HepG2 (cell line): ENCODE measurements at regions not wholly inside any gene's neighbourhood (a gene's known extent, or its start where the extent isn't known, plus 50 kb on each side); places are given as distances from the start of the nearest gene placed in this dataset.

Experiments
- ATRX ChIP-seq: sonication (generic); formaldehyde crosslinking; IDR thresholded peaks from 2 replicates; pipeline ENCODE4 v1.4.0; 2020; ENCODE audit warnings: missing genetic modification reagents, borderline replicate concordance
- CBX5 ChIP-seq: sonication (generic); formaldehyde crosslinking; IDR thresholded peaks from 2 replicates; pipeline ENCODE4 v1.4.0; 2020; ENCODE audit warnings: missing genetic modification reagents, borderline replicate concordance
- GATAD2A ChIP-seq: IDR thresholded peaks from 2 replicates; pipeline ENCODE4 v1.6.1; 2016
- HMG20A ChIP-seq: IDR thresholded peaks from 2 replicates; pipeline ENCODE4 v1.6.1; 2016; ENCODE audit warnings: borderline replicate concordance
- HNF4G ChIP-seq, 2 experiments: sonication (generic) in 1 of 2; formaldehyde crosslinking in 1 of 2; IDR thresholded peaks; 2 replicates each; pipeline versions ENCODE4 v1.4.0 to v1.6.1; 2011 to 2020; ENCODE audit warnings: borderline replicate concordance in 2 of 2, low read depth in 2 of 2, mild to moderate bottlenecking in 2 of 2, low read length in 1 of 2, missing genetic modification reagents in 1 of 2, moderate library complexity in 1 of 2
- IRF2 ChIP-seq: IDR thresholded peaks from 2 replicates; pipeline ENCODE4 v1.6.1; 2018; ENCODE audit warnings: missing genetic modification reagents, missing compliant biosample characterization
- IRX3 ChIP-seq: sonication (generic); formaldehyde crosslinking; IDR thresholded peaks from 2 replicates; pipeline ENCODE4 v1.8.1; 2023; ENCODE audit warnings: mild to moderate bottlenecking, low read depth, missing genetic modification reagents, borderline replicate concordance
- NCOR1 ChIP-seq: fragments of 200-600 bp; sonication (generic); IDR thresholded peaks from 2 replicates; pipeline ENCODE4 v1.7.0; 2017; ENCODE audit warnings: antibody characterized with exemption, low read length, borderline replicate concordance
- NR2F6 ChIP-seq, 2 experiments: IDR thresholded peaks; 2 replicates each; pipeline ENCODE4 v1.6.1; 2016; ENCODE audit warnings: antibody characterized with exemption in 1 of 2, mild to moderate bottlenecking in 1 of 2
- RARA ChIP-seq: IDR thresholded peaks from 2 replicates; pipeline ENCODE4 v1.6.1; 2016; ENCODE audit warnings: missing genetic modification reagents, missing compliant biosample characterization
- SOX13 ChIP-seq, 3 experiments: fragments of 450-650 bp in 1 of 3; sonication (generic) in 1 of 3; formaldehyde crosslinking in 1 of 3; IDR thresholded peaks in 2 of 3; conservative IDR thresholded peaks in 1 of 3; 2 replicates each; pipeline versions ENCODE4 v1.5.0 to v1.6.1; 2016 to 2020; ENCODE audit warnings: antibody characterized with exemption in 1 of 3, mild to moderate bottlenecking in 1 of 3, missing compliant biosample characterization in 1 of 3, missing genetic modification reagents in 1 of 3, moderate library complexity in 1 of 3
- TAF1 ChIP-seq: sonication (generic); formaldehyde crosslinking; IDR thresholded peaks from 2 replicates; pipeline ENCODE4 v1.4.0; 2020; ENCODE audit warnings: missing genetic modification reagents
- TBX2 ChIP-seq: sonication (generic); formaldehyde crosslinking; IDR thresholded peaks from 2 replicates; pipeline ENCODE4 v1.5.0; 2020; ENCODE audit warnings: missing genetic modification reagents, mild to moderate bottlenecking, borderline replicate concordance
- ZNF737 ChIP-seq: sonication (generic); formaldehyde crosslinking; IDR thresholded peaks from 2 replicates; pipeline ENCODE4 v1.5.0; 2020; ENCODE audit warnings: missing genetic modification reagents, mild to moderate bottlenecking, borderline replicate concordance
- TF ChIP-seq, protein P1 (sequence below): sonication (generic); formaldehyde crosslinking; IDR thresholded peaks from 2 replicates; pipeline ENCODE4 v1.9.0; 2022; ENCODE audit warnings: missing genetic modification reagents, mild to moderate bottlenecking, borderline replicate concordance
- TF ChIP-seq, protein P2 (sequence below): sonication (generic); formaldehyde crosslinking; IDR thresholded peaks from 2 replicates; pipeline ENCODE4 v1.5.0; 2020; ENCODE audit warnings: missing genetic modification reagents

DNA sequence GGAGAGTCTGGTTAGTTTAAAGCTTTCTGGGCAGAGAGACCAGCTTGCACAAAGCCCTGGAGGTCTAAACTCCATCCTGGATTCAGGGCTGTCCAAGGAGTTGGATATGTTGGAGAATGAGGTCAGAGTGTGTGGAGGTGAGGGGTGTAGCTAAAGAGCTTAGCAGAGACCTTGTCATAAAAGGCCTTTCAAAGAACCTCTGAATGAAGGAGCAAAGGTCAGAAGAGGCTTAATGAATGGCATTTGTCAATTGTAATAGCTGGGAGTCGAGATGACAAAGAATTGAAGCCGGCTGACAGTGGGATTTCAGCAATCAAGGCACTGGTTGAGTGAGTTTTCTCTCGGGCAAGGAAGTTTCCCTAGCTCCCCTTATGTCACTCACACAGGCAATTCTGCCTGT lies 202.6 kb downstream of the PDCD6IP start (continued):
- TF ChIP-seq IRX3 (CRISPR knock-in tag) (no peak), SOX13 (IDR thresholded peaks at IDR 0.05) (no peak), SOX13 (CRISPR knock-in tag; conservative IDR thresholded peaks at IDR 0.05 in 1 of 2, IDR thresholded peaks at IDR 0.05 in 1 of 2) (peak in 1 of 2 experiments; percentile 84; a peak in 2 of 4 replicates), NR2F6 (IDR thresholded peaks at IDR 0.05) (0 out of 2 replicates have a peak, but pooled peaks have one; percentile 39), NR2F6 (CRISPR knock-in tag; IDR thresholded peaks at IDR 0.05) (peak; percentile 58; the same call in 1 of the 2 replicates), RARA (CRISPR knock-in tag) (0 out of 2 replicates have a peak, but pooled peaks have one; percentile 43), ZNF737 (CRISPR knock-in tag) (no peak), NCOR1 (peak; percentile 38; the same call in 1 of the 2 replicates), GATAD2A (CRISPR knock-in tag) (0 out of 2 replicates have a peak, but pooled peaks have one; percentile 36), IRF2 (no peak), TBX2 (CRISPR knock-in tag) (peak; percentile 58), HNF4G (IDR thresholded peaks at IDR 0.05; ENCODE audit: borderline replicate concordance, low read depth, low read length) (no peak; the same call in 1 of the 2 replicates), HNF4G (CRISPR knock-in tag; IDR thresholded peaks at IDR 0.05; ENCODE audit: borderline replicate concordance, low read depth) (no peak), ATRX (no peak), TAF1 (no peak), HMG20A (peak; percentile 46; the same call in 1 of the 2 replicates), CBX5 (no peak)
- TF ChIP-seq, protein P1, sequence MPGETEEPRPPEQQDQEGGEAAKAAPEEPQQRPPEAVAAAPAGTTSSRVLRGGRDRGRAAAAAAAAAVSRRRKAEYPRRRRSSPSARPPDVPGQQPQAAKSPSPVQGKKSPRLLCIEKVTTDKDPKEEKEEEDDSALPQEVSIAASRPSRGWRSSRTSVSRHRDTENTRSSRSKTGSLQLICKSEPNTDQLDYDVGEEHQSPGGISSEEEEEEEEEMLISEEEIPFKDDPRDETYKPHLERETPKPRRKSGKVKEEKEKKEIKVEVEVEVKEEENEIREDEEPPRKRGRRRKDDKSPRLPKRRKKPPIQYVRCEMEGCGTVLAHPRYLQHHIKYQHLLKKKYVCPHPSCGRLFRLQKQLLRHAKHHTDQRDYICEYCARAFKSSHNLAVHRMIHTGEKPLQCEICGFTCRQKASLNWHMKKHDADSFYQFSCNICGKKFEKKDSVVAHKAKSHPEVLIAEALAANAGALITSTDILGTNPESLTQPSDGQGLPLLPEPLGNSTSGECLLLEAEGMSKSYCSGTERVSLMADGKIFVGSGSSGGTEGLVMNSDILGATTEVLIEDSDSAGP, result no peak
- TF ChIP-seq, protein P2, sequence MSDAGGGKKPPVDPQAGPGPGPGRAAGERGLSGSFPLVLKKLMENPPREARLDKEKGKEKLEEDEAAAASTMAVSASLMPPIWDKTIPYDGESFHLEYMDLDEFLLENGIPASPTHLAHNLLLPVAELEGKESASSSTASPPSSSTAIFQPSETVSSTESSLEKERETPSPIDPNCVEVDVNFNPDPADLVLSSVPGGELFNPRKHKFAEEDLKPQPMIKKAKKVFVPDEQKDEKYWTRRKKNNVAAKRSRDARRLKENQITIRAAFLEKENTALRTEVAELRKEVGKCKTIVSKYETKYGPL (CRISPR knock-in tag), result no peak
